A549 (cell line): ENCODE measurements at regions not wholly inside any gene's neighbourhood (a gene's known extent, or its start where the extent isn't known, plus 50 kb on each side); places are given as distances from the start of the nearest gene placed in this dataset.

Experiments used
- ATAC-seq, 2 experiments: fragments of 200-7000 bp in 1 of 2; fragments of >200 bp in 1 of 2; cut with Nextera tagmentation in 1 of 2; cut with Tn5 transposase in 1 of 2; 3 replicates each; pipeline versions ENCODE4 v1.8.0 to v1.9.1; 2018 to 2020; ENCODE audit warnings: mild to moderate bottlenecking in 1 of 2, moderate library complexity in 1 of 2
- CTCF ChIA-PET: fragments of 300-600 bp; sonication (Branson Sonifier 250); formaldehyde crosslinking; extraction: SDS; loops from one replicate; lab custom pipeline; 2021; ENCODE audit warnings: antibody characterized with exemption, inconsistent platforms; lab: Yijun Ruan, JAX
- POLR2A ChIA-PET: fragments of 350-600 bp; formaldehyde crosslinking; extraction: SDS; loops from one replicate; lab custom pipeline; 2021; ENCODE audit warnings: antibody characterized with exemption, inconsistent platforms; lab: Yijun Ruan, JAX
- DNase-seq, 2 experiments: peaks; one replicate each; pipeline versions ENCODE4 v3.0.0 to v3.0.0-alpha.2; 2011 to 2016; ENCODE audit warnings: low read depth in 1 of 2, low spot score in 1 of 2
- FAIRE-seq: peaks from 2 replicates; lab custom pipeline; 2011; peaks lifted over from hg19 to GRCh38; lab: Jason Lieb, UNC
- H3K27ac ChIP-seq, 2 experiments: fragments of >200 bp; sonication (Bioruptor Twin); formaldehyde crosslinking; 3 replicates each; pipeline ENCODE4 v1.5.1; 2016 to 2017
- H3K4me1 ChIP-seq: fragments of >200 bp; sonication (Bioruptor Twin); formaldehyde crosslinking; 3 replicates; pipeline ENCODE4 v1.6.1; 2016
- H3K4me2 ChIP-seq: fragments of >200 bp; sonication (Bioruptor Twin); formaldehyde crosslinking; 3 replicates; pipeline ENCODE4 v1.6.1; 2016
- H3K4me3 ChIP-seq: fragments of >200 bp; sonication (Bioruptor Twin); formaldehyde crosslinking; 3 replicates; pipeline ENCODE4 v1.5.1; 2016
- H3K9me3 ChIP-seq: fragments of >200 bp; sonication (Bioruptor Twin); formaldehyde crosslinking; 3 replicates; pipeline ENCODE4 v1.6.1; 2016
- ATOH8 ChIP-seq: fragments of 250-450 bp; sonication (Bioruptor Pico); IDR thresholded peaks from 2 replicates; pipeline ENCODE4 v1.5.0; 2020; ENCODE audit warnings: low read depth, mild to moderate bottlenecking, moderate library complexity
- BHLHE40 ChIP-seq: IDR thresholded peaks from 2 replicates; pipeline ENCODE4 v1.6.1; 2012; ENCODE audit warnings: low read depth, low read length, inconsistent platforms
- CBX8 ChIP-seq: fragments of 200-600 bp; sonication (generic); IDR thresholded peaks from 2 replicates; pipeline ENCODE4 v1.6.1; 2016
- CEBPB ChIP-seq, 2 experiments: fragments of >200 bp in 1 of 2; sonication (Bioruptor Twin) in 1 of 2; formaldehyde crosslinking in 1 of 2; IDR thresholded peaks; 2 replicates each; pipeline ENCODE4 v1.6.1; 2012 to 2016
- CHD2 ChIP-seq: fragments of 150-350 bp; IDR thresholded peaks from 2 replicates; pipeline ENCODE4 v1.6.1; 2014; ENCODE audit warnings: low read length; ENCODE audit not compliant: partially characterized antibody
- CHD4 ChIP-seq: fragments of 200-600 bp; sonication (generic); IDR thresholded peaks from 2 replicates; pipeline ENCODE4 v1.6.1; 2016; ENCODE audit warnings: antibody characterized with exemption, mild to moderate bottlenecking, borderline replicate concordance
- CTCF ChIP-seq: fragments of >200 bp; sonication (Bioruptor Twin); formaldehyde crosslinking; IDR thresholded peaks from 3 replicates; pipeline ENCODE4 v1.5.1; 2016
- EHF ChIP-seq: fragments of 250-450 bp; sonication (Bioruptor Pico); IDR thresholded peaks from 2 replicates; pipeline ENCODE4 v1.5.0; 2020; ENCODE audit warnings: mild to moderate bottlenecking
- ESRRA ChIP-seq: fragments of 150-350 bp; IDR thresholded peaks from 2 replicates; pipeline ENCODE4 v1.6.1; 2014; ENCODE audit warnings: mild to moderate bottlenecking, low read length, borderline replicate concordance
- FOSB ChIP-seq: fragments of 250-450 bp; sonication (Bioruptor Pico); IDR thresholded peaks from 2 replicates; pipeline ENCODE4 v1.5.0; 2020; ENCODE audit warnings: mild to moderate bottlenecking, moderate library complexity
- GATA3 ChIP-seq: IDR thresholded peaks from 2 replicates; pipeline ENCODE4 v1.6.1; 2012; ENCODE audit warnings: borderline replicate concordance
- HDAC2 ChIP-seq: fragments of 200-600 bp; sonication (generic); IDR thresholded peaks from 2 replicates; pipeline ENCODE4 v1.6.1; 2016
- HES2 ChIP-seq: fragments of >200 bp; sonication (Bioruptor Twin); formaldehyde crosslinking; IDR thresholded peaks from 2 replicates; pipeline ENCODE4 v1.6.1; 2016
- HEYL ChIP-seq: fragments of 250-450 bp; sonication (Bioruptor Pico); IDR thresholded peaks from 2 replicates; pipeline ENCODE4 v1.8.0; 2021; ENCODE audit warnings: mild to moderate bottlenecking, moderate library complexity
- HMGXB4 ChIP-seq: fragments of 250-450 bp; sonication (Bioruptor Pico); IDR thresholded peaks from 2 replicates; pipeline ENCODE4 v1.5.0; 2021; ENCODE audit warnings: mild to moderate bottlenecking, moderate library complexity, borderline replicate concordance
- HOXB5 ChIP-seq: fragments of 250-450 bp; sonication (Bioruptor Pico); IDR thresholded peaks from 2 replicates; pipeline ENCODE4 v1.5.0; 2020; ENCODE audit warnings: mild to moderate bottlenecking, moderate library complexity
- JUNB ChIP-seq: fragments of >200 bp; sonication (Bioruptor Twin); formaldehyde crosslinking; IDR thresholded peaks from 2 replicates; pipeline ENCODE4 v1.6.1; 2016
- KDM1A ChIP-seq: fragments of 200-600 bp; sonication (generic); IDR thresholded peaks from 2 replicates; pipeline ENCODE4 v1.6.1; 2016; ENCODE audit warnings: low read depth, mild to moderate bottlenecking
- MAFK ChIP-seq: fragments of 450-650 bp; IDR thresholded peaks from 2 replicates; pipeline ENCODE4 v1.6.1; 2014; ENCODE audit not compliant: partially characterized antibody
- MYC ChIP-seq: IDR thresholded peaks from 2 replicates; pipeline ENCODE4 v1.6.1; 2012; ENCODE audit warnings: mild to moderate bottlenecking, inconsistent platforms, low read length, improper control_type of control experiment, borderline replicate concordance
- NFE2L2 ChIP-seq: fragments of 150-350 bp; conservative IDR thresholded peaks from 2 replicates; pipeline ENCODE4 v1.6.1; 2014; ENCODE audit warnings: low read length
- NPAS2 ChIP-seq: fragments of 250-450 bp; sonication (Bioruptor Pico); IDR thresholded peaks from 2 replicates; pipeline ENCODE4 v1.8.0; 2022; ENCODE audit warnings: mild to moderate bottlenecking, moderate library complexity, borderline replicate concordance
- NR3C1 ChIP-seq: fragments of >200 bp; sonication (Bioruptor Twin); formaldehyde crosslinking; IDR thresholded peaks from 3 replicates; pipeline ENCODE4 v1.6.1; 2017
- PBX3 ChIP-seq: IDR thresholded peaks from 2 replicates; pipeline ENCODE4 v1.6.1; 2012
- POLR2A ChIP-seq: IDR thresholded peaks from 2 replicates; pipeline ENCODE4 v1.6.1; 2012; ENCODE audit warnings: mild to moderate bottlenecking, low read length
- RCOR1 ChIP-seq: fragments of 150-350 bp; IDR thresholded peaks from 2 replicates; pipeline ENCODE4 v1.6.1; 2014; ENCODE audit warnings: antibody characterized with exemption, low read length, low read depth
- RFX5 ChIP-seq: fragments of 450-650 bp; IDR thresholded peaks from 2 replicates; pipeline ENCODE4 v1.7.1; 2014; ENCODE audit warnings: antibody characterized with exemption, mild to moderate bottlenecking, moderate library complexity
- SMC3 ChIP-seq: fragments of >200 bp; sonication (Bioruptor Twin); formaldehyde crosslinking; IDR thresholded peaks from 3 replicates; pipeline ENCODE4 v1.6.1; 2018; ENCODE audit warnings: inconsistent platforms
- TFCP2L1 ChIP-seq: fragments of 250-450 bp; sonication (Bioruptor Pico); IDR thresholded peaks from 2 replicates; pipeline ENCODE4 v1.5.0; 2021; ENCODE audit warnings: mild to moderate bottlenecking
- USF2 ChIP-seq: fragments of 450-650 bp; IDR thresholded peaks from 2 replicates; pipeline ENCODE4 v1.6.1; 2014; ENCODE audit warnings: antibody characterized with exemption
- ZC3H11A ChIP-seq: fragments of 450-650 bp; IDR thresholded peaks from 2 replicates; pipeline ENCODE4 v1.6.1; 2014; ENCODE audit warnings: antibody characterized with exemption, mild to moderate bottlenecking
- WGBS: methylation state at CpG from one replicate; pipeline ENCODE4 v1.1.6; 2017; ENCODE audit errors: missing lambda C conversion rate; 5-methylcytosine and 5-hydroxymethylcytosine counted together

GRCh38 chr3:28840976-28841376, 439.9 kb upstream of the RBMS3 start:
- Histone ChIP-seq H3K4me2 (no peak overlapping the region), H3K4me1 (no peaks in the 10 kb centered on the region), H3K4me3 (no peak overlapping the region), H3K9me3 (no peaks in the 10 kb centered on the region), H3K27ac (no peak overlapping the region)
- WGBS: 38% methylated on average over 1 of the region's 1 CpG
- ChIA-PET POLR2A (no interaction called here), CTCF (interaction anchor here (1.1 kb wide), 1 partner anchor 617 kb away, joined by 3 read pairs; no protein-coding TSS in a partner anchor)
- FAIRE-seq: no peak
- no peak for DNase-seq
- ATAC-seq: no peak
- no peak for TF ChIP-seq USF2
- TF ChIP-seq CTCF: no peak
- no peak for TF ChIP-seq MAFK
- TF ChIP-seq NR3C1: no peak
- no peak for TF ChIP-seq CHD4
- TF ChIP-seq ESRRA: no peak
- no peak for TF ChIP-seq EHF (CRISPR knock-in tag)

- ChIA-PET POLR2A (no interaction called here), CTCF (no interaction called here)
- Histone ChIP-seq H3K9me3 (no peaks in the 10 kb centered on the region), H3K27ac (no peak overlapping the region), H3K4me1 (no peaks in the 10 kb centered on the region), H3K4me2 (no peak overlapping the region), H3K4me3 (no peak overlapping the region)
- WGBS: 88% methylated on average over 2 of the region's 2 CpGs
- ATAC-seq (no peak), FAIRE-seq (no peak), DNase-seq (no peak)
- no peak for TF ChIP-seq NFE2L2
- no peak for TF ChIP-seq ZC3H11A
- TF ChIP-seq BHLHE40: no peak
- TF ChIP-seq RCOR1: no peak
- no peak for TF ChIP-seq PBX3
- no peak for TF ChIP-seq HOXB5
- no peak for TF ChIP-seq FOSB
- no peak for TF ChIP-seq CBX8
- no peak for TF ChIP-seq KDM1A
- TF ChIP-seq HDAC2: no peak
- no peak for TF ChIP-seq HEYL
- no peak for TF ChIP-seq CEBPB (IDR thresholded peaks at IDR 0.05)
- no peak for TF ChIP-seq MAFK
- TF ChIP-seq SMC3: no peak
- no peak for TF ChIP-seq CHD4
- TF ChIP-seq CHD2: no peak
- TF ChIP-seq NPAS2 (CRISPR knock-in tag): no peak
- TF ChIP-seq POLR2A: no peak
- TF ChIP-seq TFCP2L1: no peak
- TF ChIP-seq, all 56 proteins: peak for 0
Observed at GRCh38 chr3:28841441-28841840, 439.4 kb upstream of the RBMS3 start.

- TF ChIP-seq MAFK: no peak
- TF ChIP-seq JUNB: no peak
- no peak for TF ChIP-seq ATOH8 (CRISPR knock-in tag)
- TF ChIP-seq FOSB: no peak
- TF ChIP-seq TFCP2L1: no peak
- TF ChIP-seq HMGXB4: no peak
- no peak for TF ChIP-seq GATA3
- TF ChIP-seq HES2: no peak
- TF ChIP-seq RFX5: no peak
- no peak for TF ChIP-seq BHLHE40
- no peak for TF ChIP-seq MYC
- no peak for TF ChIP-seq ZC3H11A
- no peak for TF ChIP-seq CBX8
- TF ChIP-seq ESRRA: no peak
- no peak for TF ChIP-seq HOXB5
- ChIA-PET POLR2A (no interaction called here), CTCF (no interaction called here)
- H3K9me3 ChIP-seq: no peaks in the 10 kb centered on the region
- no peak overlapping the region for H3K4me2 ChIP-seq
- WGBS: 61% methylated on average over 12 of the region's 12 CpGs
- H3K4me1 ChIP-seq: no peaks in the 10 kb centered on the region
- no peak overlapping the region for H3K27ac ChIP-seq
- ATAC-seq: no peak
- no peak for DNase-seq
- FAIRE-seq: no peak
- no peak overlapping the region for H3K4me3 ChIP-seq
Observed at GRCh38 chr3:28844298-28845005, 436.4 kb upstream of the RBMS3 start.
